ENCODE measurements at regions not wholly inside any gene's neighbourhood (a gene's known extent, or its start where the extent isn't known, plus 50 kb on each side); places are given as distances from the start of the nearest gene placed in this dataset.

GRCh38 chr11:116281173-116282160, 491.3 kb downstream of the BUD13 start:
- Histone ChIP-seq H3K36me3 (no peaks in the 10 kb centered on the region), H3K4me3 (no peak overlapping the region), H3K9me3 (no peaks in the 10 kb centered on the region), H3K27ac (no peak overlapping the region), H3K27me3 (no peaks in the 10 kb centered on the region), H3K4me1 (peaks cover 0 to 5% (median 4%) of the 10 kb centered on the region in 4 donors)
- 85 to 87% methylated on average over 13 of the region's 13 CpGs for WGBS, 2 donors
- DNase-seq, result peak in 1 of 2 donors; percentile 8
- no peak for ATAC-seq (ENCODE audit: low FRiP score in 2 of 2)
- TF ChIP-seq POLR2AphosphoS5 (IDR thresholded peaks at IDR 0.05), result no peak
- no peak for TF ChIP-seq CTCF (IDR thresholded peaks at IDR 0.05)
- no peak for TF ChIP-seq POLR2A (IDR thresholded peaks at IDR 0.05)
- no peak for TF ChIP-seq EP300 (IDR thresholded peaks at IDR 0.05)

GRCh38 chr11:116279511-116279910, 493.3 kb downstream of the BUD13 start:
- H3K27ac ChIP-seq, result no peak overlapping the region
- no peaks in the 10 kb centered on the region for H3K36me3 ChIP-seq
- H3K4me1 ChIP-seq, result peaks cover 0 to 13% (median 7%) of the 10 kb centered on the region in 4 donors
- H3K4me3 ChIP-seq, result no peak overlapping the region
- no peak for TF ChIP-seq POLR2AphosphoS5 (IDR thresholded peaks at IDR 0.05)
- no peak for TF ChIP-seq POLR2A (IDR thresholded peaks at IDR 0.05)
- TF ChIP-seq EP300 (IDR thresholded peaks at IDR 0.05), result no peak
- no peak for TF ChIP-seq CTCF (IDR thresholded peaks at IDR 0.05)
- no peaks in the 10 kb centered on the region for H3K9me3 ChIP-seq
- H3K27me3 ChIP-seq, result no peaks in the 10 kb centered on the region
- no peak for ATAC-seq (ENCODE audit: low FRiP score in 2 of 2)
- no peak for DNase-seq
- 80 to 87% methylated on average over 4 of the region's 4 CpGs for WGBS, 2 donors

GRCh38 chr11:116278076-116278475, 494.7 kb downstream of the BUD13 start:
- no peak for ATAC-seq (ENCODE audit: low FRiP score in 2 of 2)
- Histone ChIP-seq H3K36me3 (no peaks in the 10 kb centered on the region), H3K27ac (no peak overlapping the region), H3K4me3 (no peak overlapping the region), H3K27me3 (no peaks in the 10 kb centered on the region), H3K9me3 (no peaks in the 10 kb centered on the region), H3K4me1 (peaks cover 0 to 13% (median 7%) of the 10 kb centered on the region in 4 donors)
- no peak for TF ChIP-seq POLR2A (IDR thresholded peaks at IDR 0.05)
- no peak for TF ChIP-seq EP300 (IDR thresholded peaks at IDR 0.05)
- no peak for TF ChIP-seq CTCF (IDR thresholded peaks at IDR 0.05)
- no peak for TF ChIP-seq POLR2AphosphoS5 (IDR thresholded peaks at IDR 0.05)
- 91 to 95% methylated on average over 4 of the region's 4 CpGs for WGBS, 2 donors
- DNase-seq, result no peak

GRCh38 chr11:116276051-116277044, 496.4 kb downstream of the BUD13 start:
- H3K4me1 ChIP-seq, result peaks cover 0 to 13% (median 7%) of the 10 kb centered on the region in 4 donors
- no peak overlapping the region for H3K27ac ChIP-seq
- H3K9me3 ChIP-seq, result no peaks in the 10 kb centered on the region
- ATAC-seq (ENCODE audit: low FRiP score in 2 of 2) (peak; percentile 84 to 87), DNase-seq (peak; percentile 77 to 87)
- TF ChIP-seq EP300 (IDR thresholded peaks at IDR 0.05), result no peak
- TF ChIP-seq CTCF (IDR thresholded peaks at IDR 0.05), result peak; percentile 94 to 97 (median 95)
- TF ChIP-seq POLR2AphosphoS5 (IDR thresholded peaks at IDR 0.05), result no peak
- no peak for TF ChIP-seq POLR2A (IDR thresholded peaks at IDR 0.05)
- no peaks in the 10 kb centered on the region for H3K36me3 ChIP-seq
- 42 to 51% methylated on average over 16 to 40 of the region's 40 CpGs for WGBS, 2 donors
- H3K27me3 ChIP-seq, result no peaks in the 10 kb centered on the region
- peak overlapping the region in 3 of 4 donors; percentile 12 to 36 (median 35) for H3K4me3 ChIP-seq
